ENCODE measurements at regions not wholly inside any gene's neighbourhood (a gene's known extent, or its start where the extent isn't known, plus 50 kb on each side); places are given as distances from the start of the nearest gene placed in this dataset.

DNA sequence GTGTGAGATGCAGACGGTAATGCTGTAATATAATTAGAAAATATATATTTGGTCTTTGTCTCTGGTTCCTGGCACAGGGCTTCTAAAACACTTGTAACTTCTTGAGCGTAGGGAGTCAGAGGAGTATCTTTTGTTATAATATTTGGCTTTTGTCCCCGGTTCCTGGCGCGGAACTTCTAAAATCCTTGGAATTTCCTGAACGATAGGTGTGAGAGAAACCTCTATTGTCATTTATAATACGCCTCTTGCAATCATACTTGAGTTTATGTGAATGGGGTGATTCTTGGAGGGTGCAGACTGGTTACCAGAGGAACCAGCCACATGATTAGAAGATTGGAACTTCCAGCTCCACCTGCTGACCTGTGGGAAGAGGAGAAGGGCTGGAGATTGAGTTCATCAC, 54.1 kb upstream of the ZBED5 start:
- H3K36me3 ChIP-seq = no peaks in the 10 kb centered on the region
- TF ChIP-seq, protein P1, sequence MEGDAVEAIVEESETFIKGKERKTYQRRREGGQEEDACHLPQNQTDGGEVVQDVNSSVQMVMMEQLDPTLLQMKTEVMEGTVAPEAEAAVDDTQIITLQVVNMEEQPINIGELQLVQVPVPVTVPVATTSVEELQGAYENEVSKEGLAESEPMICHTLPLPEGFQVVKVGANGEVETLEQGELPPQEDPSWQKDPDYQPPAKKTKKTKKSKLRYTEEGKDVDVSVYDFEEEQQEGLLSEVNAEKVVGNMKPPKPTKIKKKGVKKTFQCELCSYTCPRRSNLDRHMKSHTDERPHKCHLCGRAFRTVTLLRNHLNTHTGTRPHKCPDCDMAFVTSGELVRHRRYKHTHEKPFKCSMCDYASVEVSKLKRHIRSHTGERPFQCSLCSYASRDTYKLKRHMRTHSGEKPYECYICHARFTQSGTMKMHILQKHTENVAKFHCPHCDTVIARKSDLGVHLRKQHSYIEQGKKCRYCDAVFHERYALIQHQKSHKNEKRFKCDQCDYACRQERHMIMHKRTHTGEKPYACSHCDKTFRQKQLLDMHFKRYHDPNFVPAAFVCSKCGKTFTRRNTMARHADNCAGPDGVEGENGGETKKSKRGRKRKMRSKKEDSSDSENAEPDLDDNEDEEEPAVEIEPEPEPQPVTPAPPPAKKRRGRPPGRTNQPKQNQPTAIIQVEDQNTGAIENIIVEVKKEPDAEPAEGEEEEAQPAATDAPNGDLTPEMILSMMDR (IDR thresholded peaks at IDR 0.05) = no peak
- TF ChIP-seq POLR2A (IDR thresholded peaks at IDR 0.05) = no peak
- H3K27ac ChIP-seq = no peak overlapping the region
- no peaks in the 10 kb centered on the region for H3K27me3 ChIP-seq
- no peaks in the 10 kb centered on the region for H3K9me3 ChIP-seq
- no peak overlapping the region for H3K4me3 ChIP-seq
- no peaks in the 10 kb centered on the region for H3K4me1 ChIP-seq
- no peak for DNase-seq

DNA sequence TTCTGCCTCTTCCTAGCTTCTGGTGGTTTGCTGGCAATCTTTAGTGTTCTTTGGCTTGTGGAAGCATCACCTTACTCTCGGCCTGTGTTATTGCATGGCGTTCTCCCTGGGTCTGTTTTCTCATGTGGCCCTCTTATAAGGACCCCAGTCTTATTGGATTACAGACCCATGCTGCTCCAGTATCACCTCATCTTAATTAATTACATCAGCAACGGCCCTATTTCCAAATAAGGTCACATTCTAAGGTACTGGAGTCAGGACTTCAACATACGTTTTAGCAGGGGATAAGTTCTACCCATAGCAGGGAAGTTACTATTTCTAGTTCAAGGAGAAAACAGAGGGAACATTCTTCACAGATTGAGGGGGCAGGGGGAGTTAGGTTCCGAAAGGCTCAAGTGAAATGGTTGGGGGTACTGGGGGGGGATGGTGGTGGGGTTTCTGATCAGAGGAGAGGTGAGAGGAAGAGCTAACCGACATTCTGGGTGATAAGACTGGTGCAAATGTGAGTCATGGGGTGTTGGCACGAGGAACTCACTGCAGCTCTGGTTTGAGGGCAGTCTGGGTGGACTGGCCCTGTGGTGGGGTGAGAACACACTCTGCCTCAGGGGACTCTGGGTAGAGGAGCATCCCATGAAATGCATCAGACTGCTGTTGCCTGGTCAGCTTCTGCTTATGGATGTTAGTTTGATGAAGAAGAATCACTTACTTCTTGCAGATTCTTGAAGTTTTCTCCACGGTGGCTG, 51.5 kb upstream of the ZBED5 start:
- H3K36me3 ChIP-seq = no peaks in the 10 kb centered on the region
- no peaks in the 10 kb centered on the region for H3K4me1 ChIP-seq
- H3K9me3 ChIP-seq = no peaks in the 10 kb centered on the region
- DNase-seq = no peak
- TF ChIP-seq, protein P1 (IDR thresholded peaks at IDR 0.05) = no peak
- no peak for TF ChIP-seq POLR2A (IDR thresholded peaks at IDR 0.05)
- no peak overlapping the region for H3K4me3 ChIP-seq
- H3K27me3 ChIP-seq = no peaks in the 10 kb centered on the region
- no peak overlapping the region for H3K27ac ChIP-seq

DNA sequence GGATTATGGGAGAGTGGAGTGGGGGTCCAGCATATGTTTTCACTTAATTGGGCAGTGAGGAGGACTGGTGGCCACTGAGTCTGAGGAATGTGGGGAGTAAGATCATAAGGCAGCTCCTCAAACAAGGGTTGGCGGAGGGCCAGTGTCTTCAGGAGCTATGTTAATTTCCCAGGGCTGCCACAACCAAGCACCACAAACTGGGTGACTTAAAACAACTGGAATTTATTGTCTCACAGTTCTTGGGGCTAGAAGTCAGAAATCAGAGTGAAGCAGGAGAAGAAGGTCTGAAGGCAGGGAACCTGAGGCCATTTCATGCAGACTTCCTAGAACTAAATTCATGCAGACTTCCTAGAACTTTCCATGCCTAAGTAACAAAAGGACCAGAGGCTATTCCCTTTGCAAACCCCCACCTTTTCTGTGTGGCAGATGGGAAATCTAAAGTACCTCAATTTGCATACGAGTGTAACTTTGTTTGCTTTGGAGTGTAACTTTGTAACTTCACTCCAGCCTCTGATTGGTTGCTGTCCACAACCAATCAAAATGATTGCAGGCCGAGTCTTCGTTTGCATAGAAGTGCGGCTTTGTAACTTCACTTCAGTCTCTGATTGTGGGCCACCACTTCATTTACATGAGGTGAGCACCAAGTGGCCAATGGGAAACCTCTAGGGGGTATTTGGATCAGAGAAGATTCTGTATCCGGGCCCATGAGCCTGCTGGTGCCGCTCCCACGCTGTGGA, 50.5 kb upstream of the ZBED5 start:
- Histone ChIP-seq H3K27me3 (no peaks in the 10 kb centered on the region), H3K9me3 (no peaks in the 10 kb centered on the region), H3K4me3 (no peak overlapping the region), H3K27ac (no peak overlapping the region), H3K4me1 (no peaks in the 10 kb centered on the region), H3K36me3 (no peaks in the 10 kb centered on the region)
- TF ChIP-seq POLR2A (IDR thresholded peaks at IDR 0.05) = no peak
- TF ChIP-seq, protein P1 (IDR thresholded peaks at IDR 0.05) = no peak
- DNase-seq = no peak

All from Peyer's patch (tissue), 4 donors.